ENCODE measurements at regions not wholly inside any gene's neighbourhood (a gene's known extent, or its start where the extent isn't known, plus 50 kb on each side); places are given as distances from the start of the nearest gene placed in this dataset.

- no peak for DNase-seq
Observed at GRCh38 chr2:129732630-129733026, 246.8 kb upstream of the RAB6C start.

- DNase-seq: no peak
Observed at GRCh38 chr2:129733041-129733440, 246.4 kb upstream of the RAB6C start.

DNA sequence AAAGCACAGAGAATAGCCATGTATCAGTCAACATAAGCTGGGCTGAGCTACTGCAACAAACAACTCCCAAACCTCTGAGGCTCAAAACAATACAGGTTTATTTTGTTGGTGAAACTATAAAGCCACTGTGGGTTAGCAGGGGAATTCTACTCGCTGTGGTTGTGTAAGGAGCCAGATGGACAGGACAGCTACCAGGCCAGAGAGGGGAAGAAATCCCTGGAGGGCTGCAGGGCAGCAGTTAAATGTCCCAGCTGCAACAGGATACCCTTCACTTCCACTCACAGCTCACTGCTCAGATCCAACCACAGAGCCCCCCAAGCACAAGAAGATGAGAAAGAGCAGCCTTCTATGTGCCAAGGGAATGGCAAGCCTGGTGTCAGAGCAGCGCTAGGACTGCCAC is 245.9 kb upstream of the RAB6C start:
- no peak for DNase-seq

- no peak for DNase-seq
Observed at GRCh38 chr2:129734343-129735034, 245.0 kb upstream of the RAB6C start.

DNA sequence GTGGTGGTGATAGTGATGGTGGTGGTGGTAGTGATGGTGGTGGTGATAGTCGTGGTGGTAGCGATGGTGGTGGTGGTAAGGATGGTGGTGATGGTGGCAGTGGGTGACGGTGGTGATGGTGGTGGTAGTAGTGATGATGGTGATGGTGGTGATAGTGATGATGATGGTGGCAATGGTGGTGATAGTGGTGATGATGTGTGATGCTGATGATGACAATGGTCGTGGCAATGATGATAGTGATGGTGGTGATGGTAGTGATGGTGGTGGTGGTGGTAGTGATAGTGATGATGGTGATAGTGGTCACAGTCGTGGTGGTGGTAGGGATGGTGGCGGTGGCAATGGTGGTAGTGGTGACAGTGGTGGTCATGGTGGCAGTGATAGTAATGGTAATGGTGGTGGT is 243.9 kb upstream of the RAB6C start:
- no peak for DNase-seq

DNA sequence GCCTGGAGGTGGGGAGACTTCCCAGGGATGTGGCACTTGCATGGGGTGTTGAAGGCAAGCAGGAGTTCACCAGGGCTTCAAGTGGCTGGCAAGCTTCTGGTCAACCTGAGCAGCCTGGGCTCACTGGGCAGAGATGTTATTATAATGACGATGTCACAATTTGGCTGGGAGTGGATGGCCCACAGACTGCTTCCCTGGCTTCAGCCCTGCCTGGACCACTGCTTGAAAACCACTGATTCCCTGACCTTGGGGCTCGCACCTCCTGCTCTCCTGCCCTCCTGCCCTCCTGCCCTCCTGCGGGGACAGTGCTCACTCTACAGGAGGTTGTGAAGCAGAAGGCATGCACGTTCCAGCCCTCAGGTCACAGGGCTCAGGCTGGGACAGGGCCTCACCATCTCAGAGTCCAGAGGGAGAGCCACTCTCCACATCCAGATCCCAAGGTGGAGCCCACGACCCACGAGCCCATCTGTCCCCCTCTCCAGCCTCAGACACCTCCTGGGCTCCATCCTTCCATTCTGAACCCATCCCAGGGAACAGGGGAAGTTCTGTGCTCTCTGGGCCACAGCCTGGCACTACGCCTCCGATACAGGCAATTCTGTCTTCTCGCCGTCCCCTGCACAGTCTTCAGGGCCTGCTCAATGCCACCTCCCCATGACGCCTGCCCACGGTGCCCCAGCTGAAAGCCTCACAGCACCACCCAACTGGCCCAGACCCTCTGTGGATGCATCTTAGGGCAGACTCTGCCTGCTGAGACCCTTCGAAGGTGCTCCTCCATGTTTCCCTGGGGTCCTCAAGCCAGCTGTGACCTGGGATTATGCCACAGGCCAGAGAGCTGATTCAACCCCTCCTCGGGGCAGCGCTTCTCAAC is 241.6 kb upstream of the RAB6C start:
- DNase-seq: no peak

- DNase-seq: no peak
Observed at GRCh38 chr2:129738799-129739198, 240.7 kb upstream of the RAB6C start.

DNA sequence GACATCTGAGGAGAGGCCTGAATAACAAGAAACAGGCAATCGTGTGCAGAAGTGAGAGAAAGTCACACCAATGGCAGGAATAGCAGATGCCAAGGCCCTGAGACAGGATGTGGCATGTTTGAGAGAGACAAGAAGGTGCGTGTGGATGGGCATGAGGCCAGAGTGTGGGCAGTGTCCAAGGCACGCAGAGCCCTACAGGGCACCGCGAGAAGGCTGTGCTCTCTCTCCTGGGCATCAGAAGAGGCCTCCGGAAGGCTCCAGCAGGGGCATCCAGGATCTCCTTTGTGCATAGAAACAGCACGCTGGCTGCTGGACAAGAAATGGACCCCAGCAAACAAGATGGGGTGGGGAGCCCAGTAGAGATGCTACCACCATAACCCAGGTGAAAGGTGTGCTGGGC is 239.0 kb upstream of the RAB6C start:
- DNase-seq: no peak

- no peak for DNase-seq
Observed at GRCh38 chr2:129741165-129741564, 238.3 kb upstream of the RAB6C start.

DNA sequence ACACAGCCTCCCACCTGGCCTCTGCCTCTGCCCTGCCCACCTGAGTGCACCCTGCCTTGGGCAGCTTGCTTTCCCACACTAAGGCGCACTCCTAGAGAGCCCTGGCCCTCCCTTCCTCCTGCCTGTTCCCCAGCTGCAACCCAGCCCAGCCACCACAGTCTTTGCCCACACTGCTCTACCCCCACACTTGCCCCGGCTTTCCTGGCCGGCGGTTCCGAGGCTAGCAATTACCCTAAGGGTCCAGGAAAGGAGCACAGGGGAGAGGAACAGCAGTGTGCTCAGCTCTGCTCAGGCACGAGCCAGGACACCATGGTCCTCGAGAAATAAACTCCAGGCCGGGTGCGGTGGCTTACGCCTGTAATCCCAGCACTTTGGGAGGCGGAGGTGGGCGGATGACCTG is 237.8 kb upstream of the RAB6C start:
- DNase-seq: no peak

GRCh38 chr2:129742415-129743180 is 236.9 kb upstream of the RAB6C start:
- DNase-seq: no peak

DNA sequence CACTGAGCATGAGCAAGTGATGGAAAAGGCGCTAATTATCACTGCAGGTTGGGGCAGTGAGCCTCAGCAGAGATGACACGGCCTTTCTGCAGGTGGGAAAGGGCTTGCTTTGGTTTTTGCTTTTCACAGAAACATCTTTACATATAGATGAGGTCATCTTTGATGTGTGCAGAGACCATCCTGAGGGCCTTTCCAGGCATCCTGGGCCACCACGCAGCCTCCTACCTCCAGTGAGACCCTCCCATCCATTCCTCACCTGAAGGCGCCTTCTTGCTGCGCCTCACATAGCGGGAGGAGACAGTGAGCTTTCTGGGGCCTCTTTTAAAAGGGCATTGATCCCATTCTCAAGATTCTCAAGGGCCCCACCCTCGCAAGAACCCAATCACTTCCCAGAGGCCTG is 235.3 kb upstream of the RAB6C start:
- DNase-seq: no peak

DNA sequence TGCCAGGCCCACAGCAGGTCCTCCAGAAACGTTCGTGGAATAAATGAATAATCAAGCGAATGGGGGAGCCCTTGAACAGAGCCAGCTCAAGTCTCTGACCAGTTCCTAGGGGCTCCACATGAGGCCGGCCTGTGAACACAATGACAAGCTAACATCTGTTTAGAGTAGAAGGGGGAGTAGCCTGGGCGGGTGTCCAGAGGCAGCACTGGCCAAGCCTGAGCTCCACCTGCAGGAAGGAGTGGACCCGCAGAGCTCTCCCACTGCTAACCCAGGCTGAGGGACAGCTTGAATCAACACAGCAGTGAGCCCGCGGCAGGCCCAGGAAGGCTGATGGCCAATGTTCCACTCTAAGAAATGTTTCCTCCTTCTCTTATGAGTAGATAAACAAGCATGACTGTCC is 234.8 kb upstream of the RAB6C start:
- DNase-seq: no peak

GRCh38 chr2:129747500-129748125 is 231.9 kb upstream of the RAB6C start:
- no peak for DNase-seq

- DNase-seq: no peak
Observed at GRCh38 chr2:129748250-129748649, 231.2 kb upstream of the RAB6C start.

DNA sequence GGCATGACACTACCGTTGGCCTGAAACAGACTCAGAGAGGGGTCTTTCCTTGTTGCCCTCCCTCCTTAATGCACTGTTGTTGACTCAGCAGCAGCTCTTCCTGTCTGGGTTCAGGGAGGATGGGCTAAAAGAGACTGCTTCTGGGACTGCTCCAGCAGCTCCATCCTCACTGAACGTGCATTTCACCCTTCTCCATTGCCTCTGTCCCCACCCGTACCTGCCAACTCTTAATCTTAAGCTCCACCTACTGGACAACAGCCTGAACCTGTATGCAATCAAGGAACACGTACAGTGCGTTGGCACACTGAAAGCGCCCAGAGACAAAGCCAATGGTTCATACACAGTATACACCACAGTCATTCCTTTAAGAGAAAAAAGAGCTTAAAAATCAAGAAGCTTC is 230.8 kb upstream of the RAB6C start:
- no peak for DNase-seq

- no peak for DNase-seq
Observed at GRCh38 chr2:129751409-129751808, 228.1 kb upstream of the RAB6C start.

DNA sequence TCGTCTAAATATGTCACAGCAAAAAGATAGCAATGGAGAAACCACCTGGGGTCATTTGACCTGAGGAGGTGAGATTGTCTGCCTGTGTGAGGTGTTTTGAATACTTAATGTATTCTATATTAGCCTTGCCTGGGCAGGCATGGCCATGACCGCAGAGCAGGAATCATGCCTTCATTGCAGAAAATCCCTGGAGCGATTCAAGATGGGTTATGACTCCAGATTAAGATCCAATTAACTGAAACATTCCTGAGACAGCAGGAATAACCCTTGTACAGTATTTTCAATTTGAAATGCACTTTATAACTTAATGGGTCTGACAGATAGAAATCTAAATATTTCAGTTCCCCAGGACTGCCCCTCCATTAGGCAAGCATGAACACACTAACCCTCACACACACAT is 227.3 kb upstream of the RAB6C start:
- DNase-seq: no peak

- no peak for DNase-seq
Observed at GRCh38 chr2:129752686-129753085, 226.8 kb upstream of the RAB6C start.

DNA sequence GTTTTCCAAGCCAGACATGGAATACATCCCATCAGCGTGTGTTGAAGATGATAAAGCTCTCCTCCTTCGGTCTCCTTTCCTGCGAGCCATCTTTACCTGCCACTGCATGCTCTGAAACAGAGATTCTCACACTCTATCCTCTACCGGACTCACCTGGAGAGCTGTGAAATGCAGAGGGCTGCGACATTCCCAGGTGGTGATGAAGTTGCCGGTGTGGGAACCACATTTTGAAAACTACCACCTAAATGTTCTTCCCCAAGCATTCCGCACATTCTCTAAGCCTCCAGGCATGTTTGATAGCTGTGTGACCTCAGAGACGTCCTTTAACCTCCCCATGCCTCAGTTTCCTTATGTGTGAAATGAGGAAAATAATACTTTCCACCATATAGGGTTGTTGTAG is 226.2 kb upstream of the RAB6C start:
- DNase-seq: no peak

GRCh38 chr2:129754421-129754820 is 225.0 kb upstream of the RAB6C start:
- no peak for DNase-seq

DNA sequence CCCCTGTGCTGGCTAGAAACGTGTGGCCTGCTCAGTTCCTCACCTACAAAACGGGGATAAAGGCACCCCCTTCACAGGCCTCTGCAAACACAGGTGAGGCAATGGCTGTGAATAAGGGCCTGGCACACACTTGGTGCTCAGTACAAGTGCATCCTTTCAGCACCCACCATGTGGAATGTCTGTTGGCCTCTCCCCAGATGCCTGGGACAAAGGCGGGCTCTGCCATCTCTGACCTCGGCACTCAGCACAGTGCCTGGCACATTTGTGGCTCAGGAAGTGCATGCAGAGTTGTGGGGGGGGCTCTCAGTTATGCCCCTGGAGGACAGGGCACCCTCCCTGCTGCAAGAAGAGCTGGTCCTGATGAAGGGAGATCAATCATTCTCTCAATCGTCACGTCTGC is 224.6 kb upstream of the RAB6C start:
- DNase-seq: no peak

- no peak for DNase-seq
Observed at GRCh38 chr2:129755786-129756185, 223.7 kb upstream of the RAB6C start.

Data from T-helper 9 cell (primary cell).